Gastrocnemius medialis (tissue), 4 donors: ENCODE measurements at regions not wholly inside any gene's neighbourhood (a gene's known extent, or its start where the extent isn't known, plus 50 kb on each side); places are given as distances from the start of the nearest gene placed in this dataset.

Experiments
- ATAC-seq, 2 donors: fragments of 150-250 bp; one replicate each; pipeline ENCODE4 v1.9.1; 2016
- DNase-seq, 2 donors: peaks; one replicate each; pipeline ENCODE4 v3.0.0-alpha.2; 2019
- H3K27ac ChIP-seq, 4 donors: fragments of 200-600 bp; sonication (generic); 1 replicate in 1 of 4; 2 replicates in 3 of 4; pipeline ENCODE4 v1.5.1; 2016 to 2018; ENCODE audit warnings: mild to moderate bottlenecking in 2 of 4, moderate library complexity in 1 of 4
- H3K27me3 ChIP-seq, 3 donors: fragments of 200-600 bp; sonication (generic) in 2 of 3; 1 replicate in 1 of 3; 2 replicates in 2 of 3; pipeline versions ENCODE4 v1.5.1 to v1.6.0; 2016 to 2019; ENCODE audit warnings: mild to moderate bottlenecking in 1 of 3, moderate library complexity in 1 of 3
- H3K36me3 ChIP-seq, 2 donors: fragments of 200-600 bp; sonication (generic) in 1 of 2; one replicate each; pipeline ENCODE4 v1.5.1; 2017 to 2018
- H3K4me1 ChIP-seq, 2 donors: fragments of 200-600 bp; sonication (generic) in 1 of 2; one replicate each; pipeline ENCODE4 v1.5.1; 2016 to 2017; ENCODE audit warnings: mild to moderate bottlenecking in 2 of 2
- H3K4me3 ChIP-seq, 4 donors: fragments of 200-600 bp; sonication (generic) in 3 of 4; 1 replicate in 1 of 4; 2 replicates in 3 of 4; pipeline ENCODE4 v1.5.1; 2016 to 2019; ENCODE audit warnings: mild to moderate bottlenecking in 2 of 4
- H3K9me3 ChIP-seq, 3 donors: fragments of 200-600 bp; sonication (generic) in 2 of 3; 1 replicate in 1 of 3; 2 replicates in 2 of 3; pipeline ENCODE4 v1.5.1; 2016 to 2019
- POLR2A ChIP-seq, 2 donors: fragments of 450-650 bp; IDR thresholded peaks; one replicate each; pipeline ENCODE4 v1.6.1; 2017; ENCODE audit warnings: antibody characterized with exemption in 2 of 2, mild to moderate bottlenecking in 2 of 2, moderate library complexity in 2 of 2
- in situ Hi-C, 4 donors: fragments of 200-750 bp; cut with MboI; loops; one replicate each; pipeline versions ENCODE4 v1.15.0 to v1.8.0; 2017; ENCODE audit warnings: low sequenced_read_pairs in 4 of 4
- intact Hi-C: fragments of 100-400 bp; cut with DNase I; formaldehyde crosslinking; loops from one replicate; pipeline ENCODE4 v1.15.1; 2023; ENCODE audit warnings: low total_unique reads
- TF ChIP-seq, protein P1 (sequence below), 5 experiments: fragments of 450-650 bp in 3 of 5; fragments of 200-600 bp in 2 of 5; sonication (generic) in 2 of 5; IDR thresholded peaks in 4 of 5; conservative IDR thresholded peaks in 1 of 5; 1 replicate in 4 of 5; 2 replicates in 1 of 5; pipeline ENCODE4 v1.5.1; 2016 to 2019; ENCODE audit warnings: antibody characterized with exemption in 5 of 5, mild to moderate bottlenecking in 3 of 5, moderate library complexity in 3 of 5

DNA sequence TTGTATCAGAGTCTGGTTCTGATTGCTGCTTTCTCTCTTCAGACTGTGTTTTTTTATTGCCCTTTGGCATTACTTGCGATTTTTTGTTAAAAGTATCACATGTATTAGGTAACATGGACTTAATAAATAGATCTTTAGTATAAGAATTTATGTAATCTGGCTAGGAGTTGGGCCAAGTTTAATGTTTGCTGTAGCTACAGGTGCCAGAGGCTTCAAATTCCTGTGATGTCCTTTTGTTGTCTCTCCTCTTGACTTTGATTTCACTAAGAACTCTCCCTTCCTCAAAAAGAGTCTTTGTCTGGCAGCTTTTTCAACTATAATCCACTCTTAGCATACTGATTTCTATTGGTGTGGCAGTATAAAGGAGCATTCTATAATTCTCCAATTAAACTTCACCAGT, 313.1 kb downstream of the DTWD2 start:
- no peak for DNase-seq
- Histone ChIP-seq H3K4me3 (no peak overlapping the region), H3K36me3 (no peaks in the 10 kb centered on the region), H3K27me3 (no peaks in the 10 kb centered on the region), H3K9me3 (no peaks in the 10 kb centered on the region), H3K27ac (no peak overlapping the region), H3K4me1 (no peaks in the 10 kb centered on the region)
- intact Hi-C loops (no loop called here), in situ Hi-C loops (no loop called here)
- no peak for ATAC-seq
- TF ChIP-seq, protein P1, sequence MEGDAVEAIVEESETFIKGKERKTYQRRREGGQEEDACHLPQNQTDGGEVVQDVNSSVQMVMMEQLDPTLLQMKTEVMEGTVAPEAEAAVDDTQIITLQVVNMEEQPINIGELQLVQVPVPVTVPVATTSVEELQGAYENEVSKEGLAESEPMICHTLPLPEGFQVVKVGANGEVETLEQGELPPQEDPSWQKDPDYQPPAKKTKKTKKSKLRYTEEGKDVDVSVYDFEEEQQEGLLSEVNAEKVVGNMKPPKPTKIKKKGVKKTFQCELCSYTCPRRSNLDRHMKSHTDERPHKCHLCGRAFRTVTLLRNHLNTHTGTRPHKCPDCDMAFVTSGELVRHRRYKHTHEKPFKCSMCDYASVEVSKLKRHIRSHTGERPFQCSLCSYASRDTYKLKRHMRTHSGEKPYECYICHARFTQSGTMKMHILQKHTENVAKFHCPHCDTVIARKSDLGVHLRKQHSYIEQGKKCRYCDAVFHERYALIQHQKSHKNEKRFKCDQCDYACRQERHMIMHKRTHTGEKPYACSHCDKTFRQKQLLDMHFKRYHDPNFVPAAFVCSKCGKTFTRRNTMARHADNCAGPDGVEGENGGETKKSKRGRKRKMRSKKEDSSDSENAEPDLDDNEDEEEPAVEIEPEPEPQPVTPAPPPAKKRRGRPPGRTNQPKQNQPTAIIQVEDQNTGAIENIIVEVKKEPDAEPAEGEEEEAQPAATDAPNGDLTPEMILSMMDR (IDR thresholded peaks at IDR 0.05 in 4 of 5, conservative IDR thresholded peaks at IDR 0.05 in 1 of 5), result no peak
- no peak for TF ChIP-seq POLR2A (IDR thresholded peaks at IDR 0.05)

DNA sequence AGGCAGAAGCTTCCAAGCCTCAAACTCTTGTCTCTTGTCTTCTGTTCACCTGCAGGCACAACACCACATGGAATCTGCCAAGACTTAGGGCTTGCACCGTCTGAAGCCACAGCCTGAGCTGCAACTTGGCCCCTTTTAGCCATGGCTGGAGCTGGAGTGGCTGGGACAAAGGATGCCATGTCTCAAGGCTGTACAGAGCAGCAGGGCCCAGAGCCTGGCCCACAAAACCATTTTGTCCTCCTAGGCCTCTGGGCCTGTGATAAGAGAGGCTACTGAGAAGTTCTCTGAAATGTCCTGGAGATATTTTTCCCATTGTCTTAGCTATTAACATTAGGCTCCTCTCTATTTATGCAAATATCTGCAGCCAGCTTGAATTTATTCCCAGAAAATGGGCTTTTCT, 330.8 kb downstream of the DTWD2 start:
- DNase-seq, result no peak
- in situ Hi-C loops, result no loop called here

DNA sequence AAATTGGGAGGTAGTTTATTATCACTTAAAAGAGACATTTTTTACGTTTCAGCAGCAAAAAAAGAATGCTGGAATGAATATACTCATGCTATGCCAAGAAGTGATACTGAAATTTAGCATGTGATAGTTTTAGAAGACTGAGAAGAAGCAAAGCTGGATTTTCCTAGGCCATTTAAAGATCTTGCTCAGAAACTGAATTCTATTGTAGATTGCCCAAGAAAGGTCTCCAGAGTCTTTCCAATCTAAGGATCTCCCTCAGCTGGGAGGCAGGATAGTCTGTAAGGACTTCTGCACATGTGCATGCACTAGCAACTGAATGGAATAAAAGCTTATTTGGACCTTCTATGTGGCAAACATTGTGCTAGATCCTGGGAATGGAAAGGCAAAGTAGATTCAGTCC, 334.5 kb downstream of the DTWD2 start:
- Histone ChIP-seq H3K4me3 (no peak overlapping the region), H3K4me1 (no peaks in the 10 kb centered on the region), H3K27ac (no peak overlapping the region), H3K9me3 (no peaks in the 10 kb centered on the region), H3K27me3 (no peaks in the 10 kb centered on the region), H3K36me3 (no peaks in the 10 kb centered on the region)
- TF ChIP-seq POLR2A (IDR thresholded peaks at IDR 0.05), result no peak
- TF ChIP-seq, protein P1 (IDR thresholded peaks at IDR 0.05 in 4 of 5, conservative IDR thresholded peaks at IDR 0.05 in 1 of 5), result no peak
- in situ Hi-C loops (no loop called here), intact Hi-C loops (no loop called here)
- no peak for DNase-seq
- ATAC-seq, result no peak

More for the DNA sequence above, 330.8 kb downstream of the DTWD2 start:
- H3K4me3 ChIP-seq, result no peak overlapping the region
- TF ChIP-seq POLR2A (IDR thresholded peaks at IDR 0.05), result no peak
- TF ChIP-seq, protein P1 (IDR thresholded peaks at IDR 0.05 in 4 of 5, conservative IDR thresholded peaks at IDR 0.05 in 1 of 5), result no peak
- H3K4me1 ChIP-seq, result no peaks in the 10 kb centered on the region
- no peaks in the 10 kb centered on the region for H3K36me3 ChIP-seq
- H3K27me3 ChIP-seq, result no peaks in the 10 kb centered on the region
- no peaks in the 10 kb centered on the region for H3K9me3 ChIP-seq
- intact Hi-C loops, result no loop called here
- ATAC-seq, result no peak
- no peak overlapping the region for H3K27ac ChIP-seq

DNA sequence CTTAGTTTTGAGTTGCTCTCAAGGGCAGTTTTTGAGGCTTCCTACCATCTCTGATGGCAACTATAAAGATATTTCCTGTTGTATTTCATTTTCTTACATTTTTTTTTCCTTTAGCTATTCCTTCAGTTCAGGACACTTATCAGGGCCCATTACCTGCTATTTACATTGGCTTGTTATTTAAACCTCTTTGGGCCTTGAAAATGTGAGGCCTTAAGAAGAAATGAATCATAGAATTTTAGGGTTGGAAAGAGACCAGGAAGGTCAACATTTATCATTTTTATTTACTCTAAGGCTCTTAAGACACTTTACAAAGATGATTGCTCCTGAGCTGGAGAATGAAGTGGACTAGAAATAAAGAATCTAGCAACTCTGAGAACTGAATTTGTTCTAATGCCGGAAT, 335.2 kb downstream of the DTWD2 start:
- Histone ChIP-seq H3K9me3 (no peaks in the 10 kb centered on the region), H3K36me3 (no peaks in the 10 kb centered on the region), H3K27me3 (no peaks in the 10 kb centered on the region), H3K4me3 (no peak overlapping the region), H3K4me1 (no peaks in the 10 kb centered on the region), H3K27ac (no peak overlapping the region)
- ATAC-seq (no peak), DNase-seq (no peak)
- in situ Hi-C loops (no loop called here), intact Hi-C loops (no loop called here)
- no peak for TF ChIP-seq POLR2A (IDR thresholded peaks at IDR 0.05)
- TF ChIP-seq, protein P1 (IDR thresholded peaks at IDR 0.05 in 4 of 5, conservative IDR thresholded peaks at IDR 0.05 in 1 of 5), result no peak

DNA sequence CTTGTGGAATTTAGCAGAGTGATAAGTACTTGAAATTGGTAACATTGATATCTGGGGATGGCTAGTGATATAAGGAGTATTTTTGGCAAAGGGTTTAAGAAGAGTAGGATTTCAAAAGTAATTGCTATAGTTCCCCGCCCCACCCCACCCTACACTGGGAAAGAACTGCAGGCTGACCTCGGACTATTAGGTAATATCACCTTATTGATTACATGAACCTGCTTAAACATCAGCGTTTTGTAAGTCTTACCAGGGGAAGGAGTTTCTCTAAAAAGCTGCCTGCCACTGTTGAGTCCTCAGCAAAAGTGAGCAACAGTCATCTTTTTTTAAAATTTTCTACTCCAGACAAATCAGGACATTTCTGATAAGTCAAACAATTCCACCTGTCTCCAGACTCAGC, 337.3 kb downstream of the DTWD2 start:
- DNase-seq, result no peak
- TF ChIP-seq, protein P1 (IDR thresholded peaks at IDR 0.05 in 4 of 5, conservative IDR thresholded peaks at IDR 0.05 in 1 of 5), result no peak
- no peak for TF ChIP-seq POLR2A (IDR thresholded peaks at IDR 0.05)
- Histone ChIP-seq H3K27ac (no peak overlapping the region), H3K4me1 (no peaks in the 10 kb centered on the region), H3K36me3 (no peaks in the 10 kb centered on the region), H3K27me3 (no peaks in the 10 kb centered on the region), H3K4me3 (no peak overlapping the region), H3K9me3 (no peaks in the 10 kb centered on the region)
- in situ Hi-C loops, result no loop called here
- intact Hi-C loops, result no loop called here
- no peak for ATAC-seq
